ENCODE measurements at regions not wholly inside any gene's neighbourhood (a gene's known extent, or its start where the extent isn't known, plus 50 kb on each side); places are given as distances from the start of the nearest gene placed in this dataset.

DNA sequence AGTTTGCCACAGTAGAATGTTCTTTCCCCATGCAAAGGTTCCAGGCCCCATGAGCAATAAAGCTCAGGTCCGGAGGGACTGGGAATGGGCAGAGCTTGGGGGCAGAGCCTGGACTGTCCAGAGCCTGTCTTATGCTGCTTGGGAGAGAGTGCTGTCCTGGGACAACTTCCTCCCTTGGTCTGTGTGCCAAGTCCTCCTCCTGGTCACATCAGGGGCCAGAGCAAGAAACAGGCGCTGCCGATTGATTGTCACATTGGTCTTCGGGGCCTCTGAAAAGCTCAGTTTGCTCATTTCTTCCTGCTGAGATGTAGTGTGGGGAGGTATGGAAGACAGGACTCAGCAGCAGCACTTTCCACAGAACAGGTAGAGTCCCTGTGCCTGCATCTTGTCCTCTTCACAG lies 54.0 kb upstream of the FCN1 start:
- TF ChIP-seq, protein P1, sequence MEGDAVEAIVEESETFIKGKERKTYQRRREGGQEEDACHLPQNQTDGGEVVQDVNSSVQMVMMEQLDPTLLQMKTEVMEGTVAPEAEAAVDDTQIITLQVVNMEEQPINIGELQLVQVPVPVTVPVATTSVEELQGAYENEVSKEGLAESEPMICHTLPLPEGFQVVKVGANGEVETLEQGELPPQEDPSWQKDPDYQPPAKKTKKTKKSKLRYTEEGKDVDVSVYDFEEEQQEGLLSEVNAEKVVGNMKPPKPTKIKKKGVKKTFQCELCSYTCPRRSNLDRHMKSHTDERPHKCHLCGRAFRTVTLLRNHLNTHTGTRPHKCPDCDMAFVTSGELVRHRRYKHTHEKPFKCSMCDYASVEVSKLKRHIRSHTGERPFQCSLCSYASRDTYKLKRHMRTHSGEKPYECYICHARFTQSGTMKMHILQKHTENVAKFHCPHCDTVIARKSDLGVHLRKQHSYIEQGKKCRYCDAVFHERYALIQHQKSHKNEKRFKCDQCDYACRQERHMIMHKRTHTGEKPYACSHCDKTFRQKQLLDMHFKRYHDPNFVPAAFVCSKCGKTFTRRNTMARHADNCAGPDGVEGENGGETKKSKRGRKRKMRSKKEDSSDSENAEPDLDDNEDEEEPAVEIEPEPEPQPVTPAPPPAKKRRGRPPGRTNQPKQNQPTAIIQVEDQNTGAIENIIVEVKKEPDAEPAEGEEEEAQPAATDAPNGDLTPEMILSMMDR (IDR thresholded peaks at IDR 0.05; ENCODE audit: insufficient read depth, low read depth, low read length) = no peak
- TF ChIP-seq EZH2 (IDR thresholded peaks at IDR 0.05; ENCODE audit: insufficient read depth, low read length) = no peak
